ENCODE measurements at regions not wholly inside any gene's neighbourhood (a gene's known extent, or its start where the extent isn't known, plus 50 kb on each side); places are given as distances from the start of the nearest gene placed in this dataset.

DNA sequence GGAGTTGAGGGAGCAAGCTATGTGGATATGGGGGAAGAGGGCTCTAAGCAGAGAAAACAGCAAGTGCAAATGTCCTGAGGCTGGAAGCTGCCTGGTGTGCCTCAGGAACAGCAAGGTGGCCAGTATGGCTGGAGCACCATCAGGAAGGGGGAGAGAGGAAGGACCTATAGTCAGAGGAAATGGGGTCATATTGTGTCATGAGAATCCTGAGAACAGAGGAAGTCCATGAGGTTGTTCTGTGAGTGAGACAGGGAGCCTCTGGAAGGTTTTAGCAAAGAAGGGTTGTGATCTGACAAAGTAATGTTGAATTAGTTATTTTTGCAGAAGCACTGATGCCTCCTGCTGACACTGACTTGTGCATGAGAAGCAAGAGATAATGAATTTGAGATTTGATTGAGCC is 204.3 kb downstream of the PTEN start:
- TF ChIP-seq, protein P1, sequence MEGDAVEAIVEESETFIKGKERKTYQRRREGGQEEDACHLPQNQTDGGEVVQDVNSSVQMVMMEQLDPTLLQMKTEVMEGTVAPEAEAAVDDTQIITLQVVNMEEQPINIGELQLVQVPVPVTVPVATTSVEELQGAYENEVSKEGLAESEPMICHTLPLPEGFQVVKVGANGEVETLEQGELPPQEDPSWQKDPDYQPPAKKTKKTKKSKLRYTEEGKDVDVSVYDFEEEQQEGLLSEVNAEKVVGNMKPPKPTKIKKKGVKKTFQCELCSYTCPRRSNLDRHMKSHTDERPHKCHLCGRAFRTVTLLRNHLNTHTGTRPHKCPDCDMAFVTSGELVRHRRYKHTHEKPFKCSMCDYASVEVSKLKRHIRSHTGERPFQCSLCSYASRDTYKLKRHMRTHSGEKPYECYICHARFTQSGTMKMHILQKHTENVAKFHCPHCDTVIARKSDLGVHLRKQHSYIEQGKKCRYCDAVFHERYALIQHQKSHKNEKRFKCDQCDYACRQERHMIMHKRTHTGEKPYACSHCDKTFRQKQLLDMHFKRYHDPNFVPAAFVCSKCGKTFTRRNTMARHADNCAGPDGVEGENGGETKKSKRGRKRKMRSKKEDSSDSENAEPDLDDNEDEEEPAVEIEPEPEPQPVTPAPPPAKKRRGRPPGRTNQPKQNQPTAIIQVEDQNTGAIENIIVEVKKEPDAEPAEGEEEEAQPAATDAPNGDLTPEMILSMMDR (IDR thresholded peaks at IDR 0.05), result no peak

DNA sequence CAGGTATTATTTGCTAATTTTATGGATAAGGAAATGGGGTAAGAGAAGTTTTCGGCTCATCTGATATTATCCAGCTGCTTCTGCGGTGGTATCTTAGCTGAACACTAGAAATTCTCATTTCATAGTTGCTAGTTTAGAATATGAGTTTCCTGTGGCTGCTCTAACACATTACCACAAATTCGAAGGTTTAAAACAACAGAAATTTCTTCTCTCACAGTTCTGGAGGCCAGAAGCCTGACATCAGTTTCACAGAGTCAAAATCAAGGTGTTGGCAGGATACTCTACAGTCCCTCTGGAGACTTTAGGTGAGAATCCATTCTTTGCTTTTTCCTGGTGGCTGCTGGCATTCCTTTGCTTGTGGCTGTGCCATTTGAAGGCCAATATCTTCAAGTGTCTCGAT is 205.9 kb downstream of the PTEN start:
- TF ChIP-seq, protein P1 (IDR thresholded peaks at IDR 0.05), result no peak

DNA sequence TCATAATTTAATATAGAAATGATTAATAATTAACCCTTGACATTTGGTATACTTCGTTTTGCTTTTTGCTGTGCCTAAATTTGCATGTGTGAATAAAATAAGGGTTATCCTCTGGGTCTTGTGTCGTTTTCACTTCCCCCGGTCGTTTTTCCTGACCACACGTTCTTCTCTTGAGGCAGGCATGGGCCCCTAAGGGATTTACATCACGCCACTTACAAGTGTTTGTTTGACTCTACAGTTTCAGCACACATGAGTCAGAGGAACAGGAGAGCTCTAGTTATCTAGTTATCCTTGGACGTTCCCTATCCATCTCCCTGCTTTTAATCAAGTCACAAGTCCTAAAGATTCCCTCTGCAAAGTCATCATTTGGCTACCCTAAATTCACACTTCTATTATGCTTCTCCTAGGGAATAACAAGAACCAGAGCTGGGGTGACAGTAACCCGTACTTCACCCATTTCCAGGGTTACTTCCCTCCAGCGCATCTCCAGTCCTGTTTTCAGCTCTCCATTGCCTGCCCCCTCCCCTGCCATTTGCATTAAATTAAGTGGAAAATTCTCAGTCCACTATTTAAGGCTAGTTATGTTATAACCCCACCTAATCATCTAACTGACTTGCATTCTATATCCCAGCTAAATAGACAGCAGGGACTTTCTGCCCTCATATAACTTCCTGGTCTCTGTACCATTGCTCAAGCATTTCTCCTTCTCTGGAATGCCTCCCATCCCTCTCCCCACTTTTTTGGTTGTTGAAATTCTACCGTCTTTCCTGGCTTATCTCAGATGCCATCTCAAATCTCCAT is 206.9 kb downstream of the PTEN start:
- TF ChIP-seq, protein P1 (IDR thresholded peaks at IDR 0.05), result no peak

DNA sequence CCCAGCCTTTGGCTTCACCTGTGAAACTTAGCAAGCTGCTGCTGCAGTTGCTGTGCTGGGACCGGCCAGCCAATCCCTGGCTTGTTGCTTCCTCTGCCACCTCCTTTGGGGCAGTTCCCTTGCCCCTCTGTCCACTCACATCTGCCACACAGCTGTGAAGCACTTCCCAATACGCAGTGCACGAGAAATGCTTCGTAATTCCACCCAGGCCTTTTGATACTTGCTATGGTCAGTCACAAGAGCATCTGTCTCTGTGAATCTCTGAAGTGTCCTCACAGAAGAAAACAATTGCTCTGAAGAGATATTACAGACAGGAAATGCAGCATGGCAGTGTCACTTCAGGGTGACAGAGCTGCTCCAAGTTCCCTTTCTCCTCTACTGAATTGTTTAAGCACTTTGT is 208.5 kb downstream of the PTEN start:
- TF ChIP-seq, protein P1 (IDR thresholded peaks at IDR 0.05), result no peak

DNA sequence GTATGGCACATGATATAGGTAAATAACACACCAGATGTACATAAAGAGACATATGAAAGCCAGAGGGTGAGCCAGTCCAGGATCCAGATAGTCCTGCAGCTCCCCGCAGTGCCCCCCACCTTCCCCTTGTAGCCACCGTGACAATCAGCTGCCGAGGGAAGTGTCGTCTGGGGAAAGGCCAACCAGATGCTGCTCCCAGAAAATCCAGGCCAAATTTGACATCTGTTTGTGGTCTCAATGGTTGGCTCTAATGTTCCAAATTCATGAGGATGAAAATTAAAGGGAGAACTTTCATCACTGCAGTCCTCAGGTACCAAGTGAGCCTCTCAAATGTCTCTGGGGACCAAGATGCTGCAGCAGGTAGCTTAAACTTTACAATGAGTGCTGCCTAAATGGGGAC is 210.3 kb downstream of the PTEN start:
- TF ChIP-seq, protein P1 (IDR thresholded peaks at IDR 0.05), result no peak

DNA sequence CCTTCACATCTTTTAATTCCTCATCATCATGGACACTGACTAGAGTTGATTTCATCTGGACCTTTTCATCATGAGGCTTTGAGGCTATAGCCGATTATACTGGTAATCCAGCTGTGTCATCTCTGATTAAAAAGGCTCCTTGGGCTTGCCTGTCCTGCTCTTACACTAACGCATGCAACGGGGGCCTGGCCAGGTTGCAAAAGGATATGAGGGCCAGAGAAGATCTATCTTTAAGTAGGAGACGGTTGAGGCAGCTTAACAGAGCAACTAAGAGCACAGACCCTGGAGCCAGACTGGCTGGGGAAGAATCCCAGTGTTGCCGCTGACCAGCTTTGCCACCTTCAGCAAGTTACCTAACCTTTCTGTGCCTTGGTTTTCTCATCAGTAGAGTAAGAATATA is 211.5 kb downstream of the PTEN start:
- TF ChIP-seq, protein P1 (IDR thresholded peaks at IDR 0.05), result no peak

DNA sequence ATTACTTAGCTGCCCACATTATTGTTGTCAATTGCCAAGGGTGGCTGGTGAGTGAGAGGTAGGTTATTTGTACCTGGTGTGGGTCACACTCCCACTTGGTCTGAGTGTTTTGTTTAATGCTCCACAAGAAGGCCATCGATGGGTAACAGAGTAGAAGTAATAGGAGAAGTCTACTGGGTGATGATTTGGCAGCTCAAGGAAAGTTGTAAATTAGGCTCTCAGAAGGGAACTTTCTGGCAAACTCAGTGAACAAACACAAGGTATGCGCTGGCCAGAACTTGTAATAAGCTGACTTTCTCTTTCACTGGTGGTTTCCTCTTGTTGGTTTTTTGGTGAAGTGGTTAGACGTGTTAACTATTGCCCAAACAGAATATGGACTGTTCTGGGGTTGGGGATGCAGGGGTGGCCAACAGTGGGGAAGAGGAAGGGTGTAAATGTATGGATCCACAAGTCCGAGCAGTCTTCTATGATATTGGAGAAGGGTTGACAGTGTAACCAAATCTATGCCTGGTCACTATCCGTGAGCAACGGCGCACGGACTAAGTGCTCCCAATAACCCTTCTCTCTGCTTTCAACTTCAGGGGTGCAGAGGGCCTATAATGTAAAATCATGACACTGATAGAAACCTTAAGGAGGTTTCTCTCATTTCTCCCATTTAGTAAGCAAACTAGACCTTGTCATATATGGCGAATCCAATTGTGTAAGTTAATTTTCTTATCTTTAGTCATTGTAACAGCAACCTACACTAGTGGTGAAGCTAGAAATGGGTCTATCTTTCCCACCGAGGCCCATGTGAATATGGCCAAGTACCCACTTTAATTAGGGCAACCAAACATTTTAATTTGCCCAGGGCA is 212.8 kb downstream of the PTEN start:
- TF ChIP-seq, protein P1 (IDR thresholded peaks at IDR 0.05), result no peak
